Neutrophil (primary cell): ENCODE measurements at regions not wholly inside any gene's neighbourhood (a gene's known extent, or its start where the extent isn't known, plus 50 kb on each side); places are given as distances from the start of the nearest gene placed in this dataset.

Experiments
- H3K27ac ChIP-seq: fragments of 200-600 bp; sonication (generic); 2 replicates; pipeline ENCODE4 v1.5.1; 2016; ENCODE audit warnings: mild to moderate bottlenecking, moderate library complexity
- H3K27me3 ChIP-seq: fragments of 200-600 bp; sonication (generic); 2 replicates; pipeline ENCODE4 v1.6.0; 2016; ENCODE audit warnings: mild to moderate bottlenecking
- H3K36me3 ChIP-seq: fragments of 200-600 bp; sonication (generic); 2 replicates; pipeline ENCODE4 v1.5.1; 2017
- H3K4me1 ChIP-seq, 2 experiments: fragments of 200-600 bp in 1 of 2; sonication (generic) in 1 of 2; 1 replicate in 1 of 2; 2 replicates in 1 of 2; pipeline versions ENCODE4 v1.5.1 to v1.6.1; 2013 to 2016; ENCODE audit warnings: low read depth in 1 of 2, low read length in 1 of 2, mild to moderate bottlenecking in 1 of 2, moderate library complexity in 1 of 2; ENCODE audit not compliant: control insufficient read depth in 1 of 2, insufficient read depth in 1 of 2
- H3K4me3 ChIP-seq, 2 experiments: fragments of 200-600 bp in 1 of 2; sonication (generic) in 1 of 2; 1 replicate in 1 of 2; 2 replicates in 1 of 2; pipeline ENCODE4 v1.5.1; 2013 to 2016; ENCODE audit warnings: low read depth in 1 of 2, low read length in 1 of 2, mild to moderate bottlenecking in 1 of 2, moderate library complexity in 1 of 2
- H3K9me3 ChIP-seq: fragments of 200-600 bp; sonication (generic); 2 replicates; pipeline ENCODE4 v1.5.1; 2016
- CTCF ChIP-seq: fragments of 200-600 bp; sonication (generic); IDR thresholded peaks from 2 replicates; pipeline ENCODE4 v1.5.1; 2016; ENCODE audit warnings: antibody characterized with exemption

GRCh38 chrX:39805022-39805421, 292.7 kb downstream of the BCOR start:
- no peaks in the 10 kb centered on the region for H3K9me3 ChIP-seq
- H3K4me1 ChIP-seq, result peaks cover 12 to 13% of the 10 kb centered on the region in 2 experiments
- H3K27ac ChIP-seq, result no peak overlapping the region
- no peak overlapping the region for H3K4me3 ChIP-seq
- no peaks in the 10 kb centered on the region for H3K36me3 ChIP-seq
- no peak for TF ChIP-seq CTCF
- H3K27me3 ChIP-seq, result no peaks in the 10 kb centered on the region

GRCh38 chrX:39805825-39806224, 291.9 kb downstream of the BCOR start:
- Histone ChIP-seq H3K4me1 (peaks cover 12 to 13% of the 10 kb centered on the region in 2 experiments), H3K36me3 (no peaks in the 10 kb centered on the region), H3K27me3 (no peaks in the 10 kb centered on the region), H3K9me3 (no peaks in the 10 kb centered on the region), H3K27ac (no peak overlapping the region), H3K4me3 (no peak overlapping the region)
- TF ChIP-seq CTCF, result no peak

- H3K4me1 ChIP-seq, result peaks cover 12 to 13% of the 10 kb centered on the region in 2 experiments
- H3K9me3 ChIP-seq, result no peaks in the 10 kb centered on the region
- H3K27me3 ChIP-seq, result no peaks in the 10 kb centered on the region
- H3K4me3 ChIP-seq, result no peak overlapping the region
- TF ChIP-seq CTCF, result no peak
- H3K36me3 ChIP-seq, result no peaks in the 10 kb centered on the region
- no peak overlapping the region for H3K27ac ChIP-seq
Measured at GRCh38 chrX:39808471-39808917, 289.3 kb downstream of the BCOR start.

GRCh38 chrX:39809331-39809730, 288.4 kb downstream of the BCOR start:
- Histone ChIP-seq H3K36me3 (no peaks in the 10 kb centered on the region), H3K9me3 (no peaks in the 10 kb centered on the region), H3K4me3 (no peak overlapping the region), H3K27me3 (no peaks in the 10 kb centered on the region), H3K27ac (no peak overlapping the region), H3K4me1 (peaks cover 12 to 14% of the 10 kb centered on the region in 2 experiments)
- TF ChIP-seq CTCF, result no peak

- no peaks in the 10 kb centered on the region for H3K9me3 ChIP-seq
- H3K36me3 ChIP-seq, result no peaks in the 10 kb centered on the region
- no peaks in the 10 kb centered on the region for H3K27me3 ChIP-seq
- no peak overlapping the region for H3K4me3 ChIP-seq
- no peak for TF ChIP-seq CTCF
- peaks cover 12 to 20% of the 10 kb centered on the region in 2 experiments for H3K4me1 ChIP-seq
- H3K27ac ChIP-seq, result no peak overlapping the region
Measured at GRCh38 chrX:39810901-39811300, 286.9 kb downstream of the BCOR start.

GRCh38 chrX:39811376-39811775, 286.4 kb downstream of the BCOR start:
- no peaks in the 10 kb centered on the region for H3K9me3 ChIP-seq
- H3K4me3 ChIP-seq, result no peak overlapping the region
- no peaks in the 10 kb centered on the region for H3K27me3 ChIP-seq
- H3K4me1 ChIP-seq, result peaks cover 12 to 21% of the 10 kb centered on the region in 2 experiments
- no peak overlapping the region for H3K27ac ChIP-seq
- TF ChIP-seq CTCF, result no peak
- no peaks in the 10 kb centered on the region for H3K36me3 ChIP-seq
